HS-5 (cell line): ENCODE measurements at regions not wholly inside any gene's neighbourhood (a gene's known extent, or its start where the extent isn't known, plus 50 kb on each side); places are given as distances from the start of the nearest gene placed in this dataset.
"Not testable (repeated sequence)": the region's sequence is repeated elsewhere in the genome, so short reads cannot be mapped to it uniquely, and the experiment has no call there.

ENCODE experiments used
- DNase-seq: peaks from one replicate; pipeline ENCODE4 v3.0.0-alpha.2; 2012; ENCODE audit warnings: low read depth

- no peak for DNase-seq
These were observed 90.9 kb upstream of the FAT1 start for GRCh38 chr4:186814535-186815070.

GRCh38 chr4:186819342-186820086, 95.9 kb upstream of the FAT1 start:
- DNase-seq: no peak

DNA sequence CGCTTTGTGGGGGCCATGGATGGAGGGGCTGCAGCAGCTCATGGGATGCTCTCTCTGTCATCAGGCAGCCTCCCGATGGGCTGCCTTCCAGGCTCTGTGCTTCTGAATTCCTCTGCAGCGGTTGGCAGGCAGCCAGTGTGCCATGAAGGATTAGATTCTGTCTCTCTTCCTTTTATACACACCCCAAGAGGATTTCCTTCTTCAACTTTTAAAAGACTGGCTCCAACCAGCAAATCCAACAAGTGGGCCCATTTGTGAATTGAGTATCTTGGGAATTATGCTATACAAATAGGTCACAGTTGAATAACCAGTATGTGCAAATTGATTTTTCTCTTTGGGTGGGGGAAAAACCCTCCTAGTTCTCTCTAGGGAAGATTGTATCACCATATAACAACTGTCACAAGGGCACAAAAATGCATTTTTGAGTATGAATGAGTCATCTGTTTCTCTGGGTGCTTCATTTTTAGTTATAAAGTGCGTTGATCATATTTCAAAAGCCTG, 96.8 kb upstream of the FAT1 start:
- DNase-seq: no peak

GRCh38 chr4:186823989-186824388, 100.3 kb upstream of the FAT1 start:
- no peak for DNase-seq

GRCh38 chr4:186825069-186825468, 101.4 kb upstream of the FAT1 start:
- DNase-seq: no peak

DNA sequence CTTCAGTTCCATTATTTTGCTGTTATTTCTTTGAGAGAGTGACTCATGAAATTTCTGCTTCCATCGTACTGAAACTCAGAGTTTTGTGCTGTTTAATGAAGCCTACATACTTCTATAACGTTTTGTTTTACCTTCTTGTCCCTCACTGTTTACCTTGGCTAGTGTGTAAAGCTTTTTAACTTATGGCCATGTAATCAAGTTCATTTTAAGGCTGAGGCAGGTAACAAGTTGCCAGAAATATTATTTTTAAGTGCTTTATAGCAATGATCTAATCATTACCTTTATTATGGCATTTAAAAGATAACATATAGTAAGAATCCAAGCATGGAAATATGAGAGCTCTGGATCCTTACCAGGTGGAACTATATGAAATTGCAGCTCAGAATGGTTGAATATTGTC, 102.3 kb upstream of the FAT1 start:
- no peak for DNase-seq

DNA sequence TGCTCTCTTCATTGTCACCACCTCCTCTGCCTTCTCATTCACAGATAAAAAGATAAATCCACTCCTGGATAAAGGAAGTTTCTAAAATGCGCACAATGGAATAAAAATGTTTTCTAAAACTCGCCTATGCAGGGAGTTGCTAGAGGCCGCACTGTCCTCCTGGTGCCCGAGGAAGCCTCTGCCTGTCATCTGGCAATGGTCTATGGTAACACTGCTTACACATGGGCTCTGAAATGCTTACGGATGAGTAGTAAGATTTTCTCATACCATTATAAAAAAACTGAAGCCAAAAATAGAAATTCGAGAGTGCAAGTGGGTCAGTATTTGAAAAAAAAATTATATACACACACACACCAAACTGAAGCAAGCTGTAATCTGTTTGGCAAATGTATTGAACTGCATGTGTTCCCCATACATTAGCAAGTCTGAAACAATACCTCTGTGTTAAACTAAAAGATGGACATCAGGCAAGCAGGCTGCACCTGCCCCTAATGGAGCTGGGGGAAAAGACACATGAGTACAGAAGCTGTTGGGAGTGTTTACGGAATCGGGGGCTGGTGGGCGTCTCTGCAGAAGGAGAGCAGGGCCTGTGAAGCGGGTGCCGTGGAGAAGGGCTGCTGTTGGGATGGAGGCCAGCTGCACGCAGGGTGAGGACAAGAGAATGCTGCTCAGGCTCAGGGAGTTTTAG, 103.3 kb upstream of the FAT1 start:
- no peak for DNase-seq

- no peak for DNase-seq
These were observed 103.9 kb upstream of the FAT1 start for GRCh38 chr4:186827534-186827897.

GRCh38 chr4:186829097-186829496, 105.4 kb upstream of the FAT1 start:
- DNase-seq: no peak

DNA sequence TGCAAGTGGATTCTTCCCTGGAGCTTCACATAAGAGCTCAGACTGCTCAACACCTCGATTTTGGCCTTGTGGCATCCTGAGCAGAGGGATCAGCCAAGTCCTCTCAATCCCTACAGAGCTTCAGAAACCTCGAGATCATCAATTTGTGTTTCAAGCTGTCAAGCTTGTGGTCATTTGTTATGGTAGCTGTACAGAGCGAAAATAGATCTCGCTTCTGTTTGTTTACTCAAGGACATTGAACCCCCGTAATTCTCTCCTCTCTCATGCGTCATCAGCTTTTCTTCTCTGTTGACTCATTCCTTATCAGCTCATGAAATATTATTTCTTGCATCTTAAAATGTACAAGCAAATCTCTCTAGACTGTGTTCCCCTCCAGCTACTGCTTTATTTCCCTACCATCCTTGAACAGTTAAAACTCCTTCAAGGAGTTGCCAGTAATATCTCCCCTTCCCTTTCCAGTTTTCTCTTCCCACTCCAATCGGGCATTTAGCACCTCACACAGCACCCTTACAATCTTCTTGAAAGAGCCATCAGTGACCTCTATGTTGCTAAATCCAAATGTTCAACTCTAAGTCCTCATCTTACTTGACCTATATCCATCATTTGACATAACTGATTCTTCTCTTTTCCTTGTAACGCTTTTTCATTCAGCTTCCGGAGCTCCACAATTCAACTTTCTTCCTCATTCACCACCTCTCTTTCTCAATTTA, 106.2 kb upstream of the FAT1 start:
- DNase-seq: no peak

DNA sequence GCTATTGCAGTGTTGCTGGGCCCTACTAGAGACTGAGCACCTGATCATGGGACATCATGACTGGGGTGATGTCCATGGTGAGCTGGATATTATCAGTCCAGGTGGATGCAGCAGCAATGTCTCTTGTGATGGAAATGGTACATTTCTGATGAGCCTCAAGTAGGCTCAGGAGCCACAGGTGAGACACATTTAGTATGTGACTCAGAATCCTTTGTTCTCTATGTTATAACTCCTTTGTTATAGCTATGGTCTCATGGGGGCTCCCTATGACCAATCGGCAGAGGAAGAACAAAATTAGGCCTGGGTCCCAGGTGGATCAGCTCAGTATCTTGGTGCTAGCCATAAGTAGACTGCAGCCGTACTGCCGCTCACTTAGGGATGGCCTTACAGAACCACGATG, 107.9 kb upstream of the FAT1 start:
- no peak for DNase-seq

DNA sequence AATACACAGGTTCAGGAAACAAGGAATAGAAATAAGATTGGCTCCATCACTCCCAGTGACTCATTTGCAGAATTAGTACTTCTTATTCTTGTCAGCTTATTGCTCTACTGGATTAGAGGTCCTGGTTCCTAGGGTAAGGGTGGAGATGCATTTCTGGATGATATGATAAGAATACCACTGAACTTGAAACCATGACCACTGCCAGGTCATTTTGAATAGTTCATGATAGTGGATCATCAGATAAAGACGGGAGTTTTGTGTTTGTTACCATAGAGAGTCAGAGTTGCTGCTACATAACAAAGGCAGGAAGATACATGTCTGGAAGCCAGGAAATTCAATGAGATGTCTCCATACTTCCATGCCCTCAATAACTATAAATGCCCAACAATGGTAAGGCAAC, 109.2 kb upstream of the FAT1 start:
- no peak for DNase-seq

- DNase-seq: not testable (repeated sequence)
These were observed 113.8 kb upstream of the FAT1 start for GRCh38 chr4:186837463-186837862.

- no peak for DNase-seq
These were observed 114.6 kb upstream of the FAT1 start for GRCh38 chr4:186838295-186838694.

- DNase-seq: peak; percentile 35
These were observed 115.7 kb upstream of the FAT1 start for GRCh38 chr4:186839122-186840037.

DNA sequence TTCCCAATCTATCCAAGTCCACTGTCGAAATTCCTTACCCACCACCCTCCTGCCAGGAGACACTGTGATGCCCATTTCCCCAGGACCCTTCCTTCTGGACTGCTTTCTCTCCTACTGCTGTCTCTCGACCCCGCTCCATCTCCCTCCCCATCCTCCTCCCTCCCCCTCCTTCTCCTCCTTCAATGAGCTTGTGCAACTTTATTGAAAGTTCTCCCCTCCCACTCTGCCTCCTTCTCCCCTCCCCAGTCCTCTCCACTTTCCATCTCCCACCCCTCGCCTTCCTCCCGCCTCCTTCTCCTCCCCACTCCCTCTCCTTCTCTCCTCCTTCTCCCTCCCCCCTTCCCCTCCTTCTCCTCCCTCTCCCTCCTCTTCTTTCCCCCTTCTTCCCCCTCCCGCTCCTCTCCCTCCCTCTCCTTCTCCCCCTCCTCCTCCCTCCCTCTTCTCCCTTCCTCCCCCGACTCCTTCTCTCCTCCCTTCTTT, 116.6 kb upstream of the FAT1 start:
- DNase-seq: no peak

DNA sequence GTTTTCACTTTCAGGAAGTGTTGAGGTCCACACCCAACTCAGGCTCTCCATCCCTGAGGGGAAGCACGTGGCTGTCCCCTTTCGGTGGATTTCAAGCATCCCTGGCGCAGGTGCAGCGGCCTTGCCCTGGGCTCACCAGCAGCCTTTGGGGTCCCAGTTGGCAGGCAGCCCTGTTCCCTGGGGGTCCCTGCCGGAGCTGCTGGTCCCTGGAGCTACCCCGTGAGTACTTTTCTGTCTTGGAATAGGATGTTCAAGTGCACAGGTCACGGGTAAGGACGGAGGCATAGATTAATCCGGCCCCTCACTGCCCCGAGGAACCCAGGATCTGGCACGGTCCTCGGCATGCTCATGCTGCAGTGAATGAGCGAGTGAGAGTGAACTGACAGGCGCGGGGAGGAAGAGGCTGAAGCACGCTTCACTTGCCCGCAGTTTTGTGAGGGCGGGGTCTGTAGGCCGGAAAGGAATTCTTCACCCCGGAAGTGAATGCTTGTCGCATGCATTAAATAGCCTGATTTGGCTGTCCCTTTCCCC, 117.2 kb upstream of the FAT1 start:
- no peak for DNase-seq

DNA sequence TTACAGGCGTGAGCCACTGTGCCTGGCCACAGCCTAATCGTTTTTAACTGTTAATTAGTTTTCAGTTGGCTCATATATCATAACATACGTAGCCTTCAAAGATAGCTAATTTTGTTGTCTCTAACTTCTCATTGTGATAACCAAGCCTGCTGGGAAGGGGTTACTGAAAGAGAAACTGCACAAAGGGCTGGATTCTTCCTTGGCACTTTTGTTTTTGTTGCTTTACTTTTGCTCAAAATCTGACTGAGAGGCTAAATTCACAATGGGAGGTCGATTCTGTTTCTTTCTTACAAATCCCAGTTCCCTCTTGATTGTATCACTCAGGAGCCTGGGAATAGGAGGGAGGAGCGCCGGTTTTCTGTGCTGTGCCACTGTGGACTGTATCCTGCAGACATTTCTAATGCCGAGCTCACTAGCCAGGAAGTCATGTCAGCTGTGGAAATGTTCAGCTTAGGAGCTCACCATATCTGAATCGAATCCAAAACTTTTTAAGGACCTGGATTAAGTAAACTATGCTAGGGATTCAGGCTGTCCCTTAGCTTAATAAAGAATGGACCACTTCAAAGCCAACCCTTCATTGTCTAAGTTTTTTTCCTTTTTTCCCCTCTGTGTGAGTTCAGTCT, 120.5 kb upstream of the FAT1 start:
- no peak for DNase-seq

GRCh38 chr4:186845137-186845842, 121.6 kb upstream of the FAT1 start:
- peak; percentile 46 for DNase-seq

GRCh38 chr4:186846426-186846825, 122.8 kb upstream of the FAT1 start:
- no peak for DNase-seq
